Lung microvascular endothelial cell (primary cell): ENCODE measurements at regions not wholly inside any gene's neighbourhood (a gene's known extent, or its start where the extent isn't known, plus 50 kb on each side); places are given as distances from the start of the nearest gene placed in this dataset.

ENCODE experiments used
- DNase-seq, 2 donors: peaks; one replicate each; pipeline versions ENCODE4 v3.0.0 to v3.0.0-alpha.2; 2010; ENCODE audit warnings: low read depth in 2 of 2

GRCh38 chr3:94985778-94986177, 922.9 kb downstream of the NSUN3 start:
- no peak for DNase-seq

DNA sequence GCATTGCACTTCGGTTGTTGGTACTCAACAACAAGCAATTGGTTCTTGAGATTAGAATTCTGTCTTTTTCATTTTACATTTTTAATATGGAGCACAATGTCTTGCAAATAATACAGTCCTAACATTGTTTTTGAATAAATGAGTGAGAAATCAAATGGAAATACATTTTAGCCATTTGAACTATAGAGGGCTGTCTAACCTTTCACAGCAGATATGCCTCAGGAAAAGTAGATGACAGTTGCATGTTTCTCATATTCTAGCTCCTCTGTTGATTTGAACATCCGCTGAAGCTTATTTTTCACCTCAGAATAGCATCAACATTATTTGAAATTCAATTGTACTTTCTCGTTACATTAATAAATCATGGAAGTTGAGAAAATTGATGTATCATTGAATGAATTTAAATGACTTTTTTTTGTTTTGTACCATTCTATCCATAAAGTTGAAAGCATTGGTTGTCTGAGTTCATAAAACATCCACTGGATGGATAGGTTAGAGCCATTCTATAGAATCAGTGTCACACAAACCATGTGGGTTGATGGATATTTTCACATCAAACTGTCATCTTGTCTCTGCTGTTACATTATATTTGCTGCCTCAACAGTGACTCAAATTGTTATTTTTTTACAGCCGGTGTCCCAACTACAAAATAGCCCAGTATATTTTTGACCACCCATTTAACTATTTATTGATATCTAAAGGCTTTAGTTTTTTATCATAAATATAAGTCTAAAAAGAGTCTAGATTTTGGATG, 928.3 kb downstream of the NSUN3 start:
- no peak for DNase-seq

DNA sequence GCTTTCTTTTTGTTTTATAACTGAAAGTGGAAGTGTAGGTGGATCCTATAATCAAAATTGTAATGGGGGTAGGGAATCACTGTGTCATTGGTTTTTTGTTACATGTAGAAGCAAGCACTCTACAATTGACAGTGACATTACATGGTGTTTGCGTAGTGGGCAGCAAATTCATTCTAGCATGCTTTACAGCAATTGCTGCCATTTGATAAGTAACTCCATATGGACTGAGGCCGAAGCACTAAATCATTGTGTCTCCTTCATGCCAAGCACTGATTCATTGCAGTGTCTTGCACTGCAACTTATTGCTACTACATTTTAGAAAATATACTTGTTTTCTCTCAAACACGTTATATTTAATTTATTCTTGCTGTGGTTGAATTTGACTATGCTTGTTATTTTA, 933.9 kb downstream of the NSUN3 start:
- no peak for DNase-seq

DNA sequence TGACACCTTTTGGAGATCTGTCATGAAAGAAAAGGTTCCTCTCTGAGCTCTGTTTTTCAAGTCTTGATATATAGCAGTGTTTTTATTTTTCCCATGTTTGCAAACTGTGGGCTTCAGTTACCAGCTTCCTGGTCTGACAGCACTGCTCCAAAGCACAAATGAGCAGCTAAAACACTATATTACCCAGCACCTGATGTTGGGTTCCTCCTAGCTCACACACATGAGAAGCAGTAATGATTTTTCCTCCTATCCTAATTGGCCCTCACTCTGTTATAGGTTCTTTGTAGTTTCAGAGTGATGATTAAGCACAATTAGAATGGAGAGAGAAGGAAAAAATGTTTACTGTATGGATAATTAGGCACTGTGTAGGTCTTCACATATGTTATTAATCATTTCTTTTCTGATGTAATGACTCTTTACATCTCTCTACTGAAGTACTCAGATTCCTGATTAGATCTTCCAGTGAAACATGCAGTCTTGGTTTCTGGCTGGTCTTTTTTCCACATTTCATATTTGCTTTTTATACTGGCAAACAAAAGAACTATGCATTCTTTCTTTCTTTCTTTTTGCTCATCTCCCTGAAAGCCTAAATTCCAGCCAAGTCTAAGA, 939.7 kb downstream of the NSUN3 start:
- no peak for DNase-seq

DNA sequence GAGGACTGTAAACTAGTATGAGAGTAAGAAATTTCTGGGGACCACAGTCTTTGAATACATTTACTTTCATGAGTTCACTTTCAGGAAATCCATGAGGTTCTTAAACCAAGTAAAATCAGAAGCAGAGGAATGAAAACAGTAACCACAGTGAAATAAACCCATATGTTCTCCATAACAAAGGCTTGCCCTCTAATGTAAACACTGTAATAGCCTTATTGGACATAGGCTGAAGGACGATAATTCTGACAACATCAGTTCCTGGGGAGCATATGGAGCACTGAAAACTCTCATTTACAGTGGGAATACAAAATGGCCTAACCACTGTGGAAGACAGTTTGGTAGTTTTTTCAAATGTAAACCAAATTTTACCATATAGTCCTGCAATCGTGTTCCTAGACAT, 965.8 kb downstream of the NSUN3 start:
- DNase-seq, result no peak

GRCh38 chr3:95029644-95030043, 966.8 kb downstream of the NSUN3 start:
- DNase-seq, result no peak

DNA sequence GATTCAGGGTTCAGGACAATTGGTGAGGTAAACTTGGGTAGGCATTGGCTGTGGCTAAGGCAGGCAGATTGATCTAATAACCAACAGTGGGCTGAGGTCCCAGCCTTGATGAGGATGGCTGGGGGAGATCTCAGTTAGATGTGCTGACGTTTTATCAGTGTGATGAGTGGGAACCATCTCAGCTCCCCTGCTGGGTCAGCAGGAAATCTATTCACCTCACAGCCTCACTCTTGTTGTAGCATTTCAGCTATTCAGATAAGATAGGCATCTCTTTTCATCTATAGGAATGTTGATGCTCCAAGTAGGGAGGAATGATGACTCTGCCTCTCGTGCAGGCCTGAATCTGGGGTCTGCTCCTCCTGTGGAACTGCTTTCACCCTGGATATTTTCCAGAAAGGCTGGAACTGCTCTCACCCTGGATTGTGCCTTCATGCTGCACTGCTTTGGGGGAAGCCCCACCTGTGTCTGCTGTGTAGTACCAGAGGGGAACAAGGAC, 973.7 kb downstream of the NSUN3 start:
- no peak for DNase-seq

DNA sequence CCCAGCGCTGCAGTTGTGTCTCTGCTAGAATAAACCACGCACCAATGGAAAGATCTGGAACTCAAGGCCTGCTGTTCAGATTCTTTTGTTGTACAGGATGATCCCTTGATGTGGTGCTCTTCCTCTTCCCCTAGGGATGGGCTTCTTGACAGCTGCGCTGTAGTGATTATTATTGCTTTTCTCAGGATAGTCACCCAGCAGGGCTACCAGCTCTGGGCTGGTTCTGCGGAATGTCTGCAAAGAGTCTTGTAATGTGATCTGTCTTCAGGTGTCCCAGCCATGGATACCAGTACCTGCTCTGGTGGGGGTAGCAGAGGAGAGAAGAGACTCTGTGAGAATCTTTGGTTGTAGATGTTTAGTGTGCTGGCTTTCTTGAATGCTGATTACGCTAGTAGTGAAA, 974.2 kb downstream of the NSUN3 start:
- no peak for DNase-seq

- DNase-seq, result no peak
These were observed 975.1 kb downstream of the NSUN3 start for GRCh38 chr3:95037927-95038326.

- no peak for DNase-seq
These were observed 981.2 kb downstream of the NSUN3 start for GRCh38 chr3:95044101-95044500.

DNA sequence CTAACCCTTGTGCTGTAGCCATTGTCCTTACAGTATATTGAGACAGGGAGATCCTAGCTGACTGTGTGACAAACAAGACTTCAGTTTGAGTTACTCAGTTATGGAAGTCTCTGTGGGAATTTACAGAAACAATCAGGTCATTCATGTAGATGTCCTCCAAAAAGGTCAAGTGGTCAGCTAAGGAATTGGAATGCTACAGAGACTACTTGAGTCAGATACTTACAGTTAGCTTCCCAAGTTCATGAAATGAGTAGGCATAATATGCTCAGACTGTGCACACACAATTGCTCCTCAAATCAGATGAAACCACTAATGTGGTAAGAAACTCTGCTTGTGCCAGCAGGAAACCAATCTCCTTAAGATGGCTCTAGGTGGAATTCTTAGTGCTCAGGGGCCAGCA, 985.7 kb downstream of the NSUN3 start:
- no peak for DNase-seq

DNA sequence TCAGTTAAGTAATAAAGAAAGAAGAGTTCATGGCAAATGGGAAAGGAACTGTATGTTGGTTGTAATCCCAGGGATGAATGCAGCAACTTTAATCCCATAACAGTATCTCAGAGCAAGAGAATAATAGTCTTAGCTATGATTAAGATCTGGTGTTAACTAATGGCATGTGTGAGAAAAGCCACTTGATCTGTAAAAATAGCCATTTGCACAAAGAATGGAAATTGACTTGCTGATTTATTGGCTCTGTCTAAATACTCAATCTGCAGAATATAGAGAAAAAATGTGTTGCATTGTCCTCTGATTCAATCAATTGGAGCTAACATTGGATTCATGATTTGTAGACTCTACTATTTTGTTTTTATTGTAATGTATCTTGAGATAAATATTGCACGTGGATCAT, 987.0 kb downstream of the NSUN3 start:
- DNase-seq, result no peak

GRCh38 chr3:95055288-95055687, 992.4 kb downstream of the NSUN3 start:
- no peak for DNase-seq

DNA sequence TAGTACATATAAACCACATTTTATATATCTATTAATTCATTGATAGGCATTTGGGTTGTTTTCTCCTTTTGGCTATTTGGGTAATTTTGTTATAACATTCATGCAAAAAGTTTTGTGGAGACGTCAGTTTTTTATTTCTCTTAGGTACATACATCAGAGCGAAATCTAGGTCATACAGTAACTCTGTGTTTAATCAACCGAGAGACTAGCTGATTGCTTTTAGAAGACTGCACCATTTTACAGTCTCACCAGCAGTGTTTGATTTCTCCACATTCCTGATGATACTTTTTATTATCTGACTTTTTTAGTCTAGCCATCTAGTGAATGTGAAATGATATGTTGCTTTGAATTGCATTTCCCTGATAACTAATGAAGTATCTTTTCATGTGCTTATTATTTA, 1019.3 kb downstream of the NSUN3 start:
- DNase-seq, result no peak

DNA sequence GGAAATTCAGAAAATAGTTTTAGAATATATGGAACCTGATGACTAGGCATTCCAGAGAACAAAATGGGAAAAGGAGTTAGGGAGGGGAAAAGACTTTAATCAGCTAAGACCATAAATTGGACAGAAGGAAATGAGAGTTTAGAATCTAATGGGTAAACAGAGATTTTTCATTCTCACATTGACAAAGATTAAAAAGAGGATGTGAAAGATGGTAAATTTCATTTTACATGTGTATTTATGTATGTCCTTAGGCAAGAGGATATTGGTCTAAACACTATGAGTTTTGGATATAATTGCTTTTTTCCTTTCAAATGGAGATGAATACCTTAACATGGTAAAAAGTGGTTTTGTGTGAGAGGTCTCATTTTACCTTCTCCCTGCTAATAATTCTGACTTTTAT, 1021.9 kb downstream of the NSUN3 start:
- DNase-seq, result no peak

GRCh38 chr3:95088464-95088863, 1025.6 kb downstream of the NSUN3 start:
- no peak for DNase-seq

DNA sequence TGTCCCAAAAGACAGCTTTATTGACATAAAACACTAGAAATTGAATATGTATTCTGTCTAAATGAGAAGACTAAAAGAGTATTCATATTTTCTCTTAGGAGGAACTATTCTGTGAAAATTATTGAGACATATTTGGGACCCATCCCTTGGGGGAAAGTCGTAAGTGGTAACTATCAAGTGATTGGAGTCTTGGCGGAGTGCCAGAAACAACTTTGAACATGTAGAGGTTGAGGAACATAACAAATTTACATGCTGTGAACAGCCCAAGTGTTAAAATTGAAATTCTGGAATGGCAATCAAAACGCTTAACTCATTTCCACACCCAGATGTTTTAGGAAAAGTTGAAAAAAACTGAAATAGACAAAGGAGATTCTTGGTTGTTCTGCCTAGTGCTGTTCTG, 1034.6 kb downstream of the NSUN3 start:
- DNase-seq, result no peak

DNA sequence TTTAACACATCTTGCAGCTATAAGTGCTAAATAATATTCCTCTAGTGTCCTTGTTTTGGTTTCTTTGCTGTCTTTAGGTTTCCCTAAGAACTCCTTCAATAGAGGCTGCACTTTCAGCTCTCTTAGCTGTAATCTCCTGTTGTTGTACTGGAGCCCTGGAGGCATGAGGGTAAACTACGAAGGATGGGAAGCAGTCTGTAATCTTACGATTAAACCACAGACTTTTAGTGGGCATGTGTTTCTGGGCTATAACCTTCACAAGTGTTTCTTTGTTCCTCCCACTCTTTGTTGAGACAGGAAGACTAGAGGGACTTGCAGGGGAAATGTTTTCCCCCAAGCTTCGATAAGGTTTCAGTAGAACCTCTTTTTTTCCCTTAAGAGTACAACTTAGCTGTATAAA, 1058.1 kb downstream of the NSUN3 start:
- DNase-seq, result no peak

GRCh38 chr3:95123104-95123503, 1060.2 kb downstream of the NSUN3 start:
- no peak for DNase-seq

DNA sequence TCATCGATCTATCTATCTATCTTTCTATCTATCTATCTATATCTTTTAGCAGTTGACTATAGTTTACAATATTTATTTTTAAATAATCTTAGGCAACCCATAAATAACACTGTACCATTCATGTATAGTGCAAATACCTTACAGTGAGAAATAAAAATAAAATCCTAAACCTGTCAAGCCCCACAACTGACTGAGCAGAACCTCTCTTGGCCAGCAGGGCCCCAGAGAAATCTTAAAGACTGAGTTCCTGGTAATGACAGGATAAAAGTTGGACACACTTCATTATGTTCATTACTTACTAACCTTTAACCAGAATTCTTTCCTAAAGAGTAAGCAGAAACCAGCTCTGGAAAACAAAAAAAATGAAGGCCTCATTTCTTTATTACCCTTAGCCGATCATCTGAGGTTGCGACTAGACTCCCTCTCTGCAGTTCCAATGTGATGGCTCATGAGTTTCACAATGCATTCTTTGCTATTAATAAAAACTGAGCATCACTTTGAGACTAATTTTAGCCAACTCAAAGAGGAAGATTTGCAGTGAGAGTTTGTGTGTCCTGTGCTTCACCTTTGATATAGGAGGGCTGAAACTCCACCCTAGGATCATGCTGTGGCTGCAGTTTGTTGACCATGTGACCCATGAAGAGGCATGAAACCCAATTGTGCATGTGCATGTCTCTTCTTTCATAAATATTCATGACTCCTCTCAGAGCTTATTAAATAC, 1072.0 kb downstream of the NSUN3 start:
- DNase-seq, result no peak

DNA sequence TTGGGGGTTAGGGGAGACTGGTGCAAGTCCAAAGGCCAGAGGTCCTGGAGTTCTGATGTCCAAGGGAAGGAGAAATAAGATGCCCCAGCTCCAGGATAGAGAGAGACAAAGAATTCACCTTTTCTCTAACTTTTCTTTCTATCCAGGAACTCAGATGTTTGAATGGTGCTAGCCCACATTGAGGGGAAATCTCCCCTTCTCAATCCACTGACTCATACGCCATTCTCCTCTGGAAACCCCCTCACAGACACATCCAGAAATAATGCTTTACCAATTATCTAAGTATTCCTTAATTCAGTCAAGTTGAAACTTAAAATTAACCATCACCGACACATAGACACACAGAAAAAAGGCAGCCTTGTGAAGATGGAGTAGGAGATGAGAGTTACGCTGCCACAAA, 1085.2 kb downstream of the NSUN3 start:
- DNase-seq, result no peak

GRCh38 chr3:95151590-95151989, 1088.7 kb downstream of the NSUN3 start:
- no peak for DNase-seq

DNA sequence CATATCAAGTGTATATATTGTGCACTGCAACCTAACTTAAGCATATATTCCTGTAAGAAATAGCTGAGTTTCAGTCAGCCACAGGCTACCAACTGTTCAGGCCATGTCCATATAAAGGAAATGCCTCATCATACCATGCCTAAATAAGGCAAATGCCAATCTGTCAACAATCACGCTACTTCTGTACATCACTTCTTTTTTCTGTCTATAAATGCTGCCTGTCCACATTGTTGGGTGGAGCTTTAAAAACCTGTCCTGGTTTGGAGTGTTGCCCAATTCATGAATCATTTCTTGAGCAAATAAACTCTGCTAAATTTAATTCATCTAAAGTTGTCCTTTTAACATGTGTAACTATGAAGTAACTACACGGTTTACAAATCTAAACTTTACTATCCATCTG, 1091.9 kb downstream of the NSUN3 start:
- DNase-seq, result no peak
